ENCODE measurements at regions not wholly inside any gene's neighbourhood (a gene's known extent, or its start where the extent isn't known, plus 50 kb on each side); places are given as distances from the start of the nearest gene placed in this dataset.

GRCh38 chr22:48677168-48677520, 1150.5 kb downstream of the BRD1 start:
- no peak overlapping the region for H2AK5ac ChIP-seq (ENCODE audit: low read depth, low read length)
- H3K9me3 ChIP-seq (ENCODE audit: control insufficient read depth, insufficient read depth, low read length) = peaks cover 61% of the 10 kb centered on the region
- intact Hi-C loops (cut with micrococcal nuclease) (no loop called here), dilution Hi-C loops (cut with HindIII; ENCODE audit: low sequenced_read_pairs, unreplicated experiment) (no loop called here), in situ Hi-C loops (cut with MboI; ENCODE audit: low sequenced_read_pairs) (no loop called here)
- no peak overlapping the region for H2BK15ac ChIP-seq (ENCODE audit: low read depth, low read length)
- no peak overlapping the region for H3K18ac ChIP-seq (ENCODE audit: low read depth, low read length)
- ATAC-seq (ENCODE audit: low read depth) (no peak), DNase-seq (no peak)
- no peak overlapping the region for H3K4ac ChIP-seq (ENCODE audit: low read depth, low read length)
- CTCF ChIA-PET = no interaction called here
- H2AK9ac ChIP-seq (replicated peaks; ENCODE audit: low read depth, low read length, poor library complexity) = no peak overlapping the region
- no peaks in the 10 kb centered on the region for H3K9me1 ChIP-seq (ENCODE audit: insufficient read depth, low read length)
- no peak overlapping the region for H3K9ac ChIP-seq (ENCODE audit: low read depth, low read length)
- H3K27ac ChIP-seq (ENCODE audit: insufficient read depth, low read length) = no peak overlapping the region
- no peak overlapping the region for H3K56ac ChIP-seq (ENCODE audit: extremely low read depth, insufficient read depth, low read length)
- no peaks in the 10 kb centered on the region for H3K79me1 ChIP-seq (ENCODE audit: low read depth in 1 of 2, low read length in 2 of 2)
- 62% methylated on average over 4 of the region's 17 CpGs; no CpG with 5 or more reads in 1 of the 2 experiments for WGBS, 2 experiments (ENCODE audit: extremely low coverage in 2 of 2, insufficient read length in 1 of 2)
- H3K4me2 ChIP-seq (ENCODE audit: low read depth, low read length) = no peak overlapping the region
- H3K23ac ChIP-seq (ENCODE audit: low read depth, low read length) = no peak overlapping the region
- H3K27me3 ChIP-seq (ENCODE audit: control insufficient read depth, insufficient read depth, low read length) = no peaks in the 10 kb centered on the region
- no peaks in the 10 kb centered on the region for H4K20me1 ChIP-seq (ENCODE audit: insufficient read depth, low read length)
- H4K91ac ChIP-seq (ENCODE audit: insufficient read depth, low read depth, low read length) = no peak overlapping the region
- POLR2A ChIA-PET (ENCODE audit: unreplicated experiment) = no interaction called here
- no peak for TF ChIP-seq USF2 (IDR thresholded peaks at IDR 0.05; ENCODE audit: low read depth, low read length)
- no peak for TF ChIP-seq MAFK (IDR thresholded peaks at IDR 0.05; ENCODE audit: low read depth, low read length)
- TF ChIP-seq RAD21 (IDR thresholded peaks at IDR 0.05; ENCODE audit: low read length) = no peak
- TF ChIP-seq MAZ (IDR thresholded peaks at IDR 0.05; ENCODE audit: borderline replicate concordance, low read depth, low read length) = no peak
- TF ChIP-seq SMC3 (IDR thresholded peaks at IDR 0.05; ENCODE audit: low read depth, low read length) = no peak
- no peak for TF ChIP-seq BHLHE40 (IDR thresholded peaks at IDR 0.05; ENCODE audit: low read depth, low read length)
- TF ChIP-seq FOS (IDR thresholded peaks at IDR 0.05; ENCODE audit: low read depth, low read length) = no peak
- no peak for TF ChIP-seq RFX5 (IDR thresholded peaks at IDR 0.05; ENCODE audit: low read depth, low read length)
- no peak for TF ChIP-seq ELK1 (IDR thresholded peaks at IDR 0.05; ENCODE audit: borderline replicate concordance, low read depth, low read length)
- TF ChIP-seq POLR2A (IDR thresholded peaks at IDR 0.05; ENCODE audit: low read depth, low read length) = no peak
- H4K8ac ChIP-seq (ENCODE audit: low read depth in 2 of 2, low read length in 2 of 2) = no peak overlapping the region
- H3K36me3 ChIP-seq (ENCODE audit: control insufficient read depth, insufficient read depth, low read length) = no peaks in the 10 kb centered on the region
- H3K4me3 ChIP-seq (ENCODE audit: insufficient read depth, low read depth, low read length) = no peak overlapping the region
- no TSS peak for BruUV-seq (replicated peaks)
- no peak overlapping the region for H2BK20ac ChIP-seq (ENCODE audit: low read depth, low read length)
- no peak overlapping the region for H4K5ac ChIP-seq (ENCODE audit: low read depth, low read length)
- H2BK5ac ChIP-seq (ENCODE audit: low read depth, low read length, poor library complexity, severe bottlenecking) = no peak overlapping the region
- no peak overlapping the region for H2BK120ac ChIP-seq (ENCODE audit: low read depth, low read length)
- H3K4me1 ChIP-seq (ENCODE audit: control insufficient read depth, insufficient read depth, low read length) = no peaks in the 10 kb centered on the region
- H2AFZ ChIP-seq (replicated peaks; ENCODE audit: low read length, poor library complexity) = no peak overlapping the region
- no peak overlapping the region for H3K14ac ChIP-seq (replicated peaks; ENCODE audit: low read depth, low read length)

Data from IMR-90 (cell line).